H9 (cell line): ENCODE measurements at regions not wholly inside any gene's neighbourhood (a gene's known extent, or its start where the extent isn't known, plus 50 kb on each side); places are given as distances from the start of the nearest gene placed in this dataset.

Source experiments
- DNase-seq: peaks from one replicate; pipeline ENCODE4 v3.0.0-alpha.2; 2017
- H2AFZ ChIP-seq: one replicate; pipeline ENCODE4 v1.6.1; 2013; ENCODE audit warnings: mild to moderate bottlenecking, low read length, control low read depth, moderate library complexity
- H2AK5ac ChIP-seq: 2 replicates; pipeline ENCODE4 v1.6.1; 2013; ENCODE audit warnings: low read length, control low read depth, mixed read lengths; ENCODE audit not compliant: insufficient read length
- H2BK120ac ChIP-seq: one replicate; pipeline ENCODE4 v1.6.1; 2013; ENCODE audit warnings: low read depth, mild to moderate bottlenecking, low read length, control low read depth, inconsistent platforms; ENCODE audit not compliant: poor library complexity, severe bottlenecking
- H2BK12ac ChIP-seq: 2 replicates; pipeline ENCODE4 v1.6.1; 2013; ENCODE audit warnings: low read length, control low read depth, mixed read lengths, low read depth; ENCODE audit not compliant: insufficient read length
- H2BK15ac ChIP-seq: 2 replicates; pipeline ENCODE4 v1.6.1; 2013; ENCODE audit warnings: low read depth, low read length, control low read depth
- H2BK20ac ChIP-seq: one replicate; pipeline ENCODE4 v1.6.1; 2013; ENCODE audit warnings: low read depth, mild to moderate bottlenecking, low read length, control low read depth, inconsistent platforms; ENCODE audit not compliant: poor library complexity, severe bottlenecking
- H2BK5ac ChIP-seq: 2 replicates; pipeline ENCODE4 v1.6.1; 2013; ENCODE audit warnings: low read length, control low read depth, mixed read lengths; ENCODE audit not compliant: insufficient read length
- H3K14ac ChIP-seq: 2 replicates; pipeline ENCODE4 v1.6.1; 2013; ENCODE audit warnings: low read length, control low read depth; ENCODE audit not compliant: insufficient read depth
- H3K18ac ChIP-seq: 2 replicates; pipeline ENCODE4 v1.6.1; 2013; ENCODE audit warnings: low read depth, mild to moderate bottlenecking, mixed read lengths, low read length, control low read depth; ENCODE audit not compliant: insufficient read length
- H3K23ac ChIP-seq: 2 replicates; pipeline ENCODE4 v1.6.1; 2013; ENCODE audit warnings: low read length, control low read depth, mixed read lengths, low read depth; ENCODE audit not compliant: insufficient read length
- H3K23me2 ChIP-seq: 2 replicates; pipeline ENCODE4 v1.6.1; 2013; ENCODE audit warnings: low read depth, mild to moderate bottlenecking, mixed read lengths, low read length, control low read depth; ENCODE audit not compliant: insufficient read length, poor library complexity, severe bottlenecking
- H3K27ac ChIP-seq: 2 replicates; pipeline ENCODE4 v1.5.1; 2013; ENCODE audit warnings: low read length, control low read depth, mixed read lengths, low read depth; ENCODE audit not compliant: insufficient read length
- H3K27me3 ChIP-seq: 2 replicates; pipeline ENCODE4 v1.6.1; 2013; ENCODE audit warnings: low read length, control low read depth, inconsistent platforms; ENCODE audit not compliant: insufficient read depth
- H3K4ac ChIP-seq: 2 replicates; pipeline ENCODE4 v1.6.1; 2013; ENCODE audit warnings: low read depth, mild to moderate bottlenecking, control low read depth, inconsistent platforms, low read length, moderate library complexity
- H3K4me1 ChIP-seq: 2 replicates; pipeline ENCODE4 v1.6.1; 2013; ENCODE audit warnings: low read length, control low read depth, inconsistent platforms; ENCODE audit not compliant: insufficient read depth
- H3K4me2 ChIP-seq: 2 replicates; pipeline ENCODE4 v1.6.1; 2013; ENCODE audit warnings: low read length, control low read depth, mixed read lengths; ENCODE audit not compliant: insufficient read length, insufficient read depth
- H3K56ac ChIP-seq: 2 replicates; pipeline ENCODE4 v1.6.1; 2013; ENCODE audit warnings: low read depth, mild to moderate bottlenecking, mixed read lengths, low read length, control low read depth; ENCODE audit not compliant: insufficient read length
- H3K79me1 ChIP-seq: 2 replicates; pipeline ENCODE4 v1.6.1; 2013; ENCODE audit warnings: low read depth, mild to moderate bottlenecking, moderate library complexity, low read length, control low read depth, inconsistent platforms; ENCODE audit not compliant: insufficient read depth, poor library complexity, severe bottlenecking
- H3K79me2 ChIP-seq: 2 replicates; pipeline ENCODE4 v1.6.1; 2013; ENCODE audit warnings: low read length, control low read depth, inconsistent platforms; ENCODE audit not compliant: insufficient read depth
- H3K9ac ChIP-seq: 2 replicates; pipeline ENCODE4 v1.6.1; 2013; ENCODE audit warnings: low read length, control low read depth, mixed read lengths; ENCODE audit not compliant: insufficient read length; ENCODE audit errors: extremely low read depth
- H3K9me3 ChIP-seq: one replicate; pipeline ENCODE4 v1.6.1; 2013; ENCODE audit warnings: low read depth, low read length, inconsistent platforms; ENCODE audit not compliant: control insufficient read depth
- H3T11ph ChIP-seq: one replicate; pipeline ENCODE4 v1.6.1; 2013; ENCODE audit warnings: mild to moderate bottlenecking, low read length, control low read depth, inconsistent platforms
- H4K20me1 ChIP-seq: one replicate; pipeline ENCODE4 v1.6.1; 2013; ENCODE audit not compliant: control insufficient read depth, insufficient read length, insufficient read depth
- H4K5ac ChIP-seq: 2 replicates; pipeline ENCODE4 v1.6.1; 2013; ENCODE audit warnings: low read depth, mild to moderate bottlenecking, mixed read lengths, low read length, control low read depth; ENCODE audit not compliant: insufficient read length
- H4K8ac ChIP-seq: replicated peaks from 2 replicates; pipeline ENCODE4 v1.6.1; 2013; ENCODE audit warnings: low read length, control low read depth, mixed read lengths, low read depth; ENCODE audit not compliant: insufficient read length
- H4K91ac ChIP-seq: 2 replicates; pipeline ENCODE4 v1.6.1; 2013; ENCODE audit warnings: low read depth, mild to moderate bottlenecking, moderate library complexity, mixed read lengths, low read length, control low read depth; ENCODE audit not compliant: insufficient read length
- H3K27ac Mint-ChIP-seq, 3 experiments: 2 replicates in 2 of 3; 3 replicates in 1 of 3; pipeline ENCODE4 v1.8.0; 2020 to 2021; ENCODE audit warnings: mixed read lengths in 3 of 3, mild to moderate bottlenecking in 1 of 3, moderate library complexity in 1 of 3
- H3K27me3 Mint-ChIP-seq: 2 replicates; pipeline ENCODE4 v1.8.0; 2021; ENCODE audit warnings: low read depth, mild to moderate bottlenecking, moderate library complexity, mixed read lengths
- H3K36me3 Mint-ChIP-seq, 3 experiments: 2 replicates in 2 of 3; 3 replicates in 1 of 3; pipeline ENCODE4 v1.8.0; 2020 to 2021; ENCODE audit warnings: low read depth in 3 of 3, mixed read lengths in 3 of 3; ENCODE audit not compliant: insufficient read depth in 1 of 3
- H3K4me1 Mint-ChIP-seq, 2 experiments: 2 replicates each; pipeline ENCODE4 v1.8.0; 2020; ENCODE audit warnings: mixed read lengths in 2 of 2
- H3K4me3 Mint-ChIP-seq, 2 experiments: 2 replicates in 1 of 2; 3 replicates in 1 of 2; pipeline ENCODE4 v1.8.0; 2020 to 2021; ENCODE audit warnings: mild to moderate bottlenecking in 2 of 2, mixed read lengths in 2 of 2, moderate library complexity in 1 of 2
- H3K9me3 Mint-ChIP-seq, 2 experiments: 2 replicates in 1 of 2; 3 replicates in 1 of 2; pipeline ENCODE4 v1.8.0; 2020; ENCODE audit warnings: mild to moderate bottlenecking in 2 of 2, mixed read lengths in 2 of 2, moderate library complexity in 1 of 2
- CTCF ChIP-seq: fragments of 200-600 bp; sonication (generic); conservative IDR thresholded peaks from 3 replicates; pipeline ENCODE4 v1.8.0; 2021; ENCODE audit warnings: antibody characterized with exemption, mild to moderate bottlenecking
- WGBS: extraction: QIAGEN DNeasy Blood & Tissue Kit; methylation state at CpG from one replicate; pipeline ENCODE4 v1.1.7; 2013; ENCODE audit warnings: missing lambda C conversion rate, low lambda C conversion rate, mixed read lengths; ENCODE audit not compliant: insufficient read length; ENCODE audit errors: extremely low coverage; 5-methylcytosine and 5-hydroxymethylcytosine counted together

- TF ChIP-seq CTCF, result no peak
- Histone ChIP-seq H3K27me3 (no peaks in the 10 kb centered on the region), H4K20me1 (no peaks in the 10 kb centered on the region), H2BK20ac (no peak overlapping the region), H2BK12ac (no peak overlapping the region), H3K9ac (no peak overlapping the region), H2BK5ac (no peak overlapping the region), H3K79me1 (no peaks in the 10 kb centered on the region), H2AK5ac (no peak overlapping the region), H2BK120ac (no peak overlapping the region), H3K56ac (no peak overlapping the region), H4K5ac (no peak overlapping the region), H3K4ac (no peak overlapping the region), H3K27ac (no peak overlapping the region), H3K4me2 (no peak overlapping the region), H3K23ac (no peak overlapping the region), H3K23me2 (no peaks in the 10 kb centered on the region), H3K18ac (no peak overlapping the region), H2BK15ac (no peak overlapping the region), H3T11ph (no peak overlapping the region), H4K91ac (no peak overlapping the region), H3K14ac (no peak overlapping the region), H2AFZ (no peak overlapping the region), H4K8ac (no peak overlapping the region), H3K4me1 (no peaks in the 10 kb centered on the region), H3K79me2 (no peaks in the 10 kb centered on the region), H3K9me3 (no peaks in the 10 kb centered on the region)
- peaks cover 0 to 1% of the 10 kb centered on the region in 2 experiments; a peak in 1 of 5 replicates for H3K9me3 Mint-ChIP-seq
- DNase-seq, result no peak
- peaks cover 12 to 14% of the 10 kb centered on the region in 2 experiments for H3K4me1 Mint-ChIP-seq
- no peak overlapping the region for H3K27ac Mint-ChIP-seq
- H3K4me3 Mint-ChIP-seq, result no peak overlapping the region
- peaks cover 11% of the 10 kb centered on the region for H3K27me3 Mint-ChIP-seq
- WGBS, result no CpG with 5 or more reads among the region's 4 CpGs
- H3K36me3 Mint-ChIP-seq, result no peaks in the 10 kb centered on the region
These were observed 68.9 kb upstream of the NCK2 start for GRCh38 chr2:105675841-105676240.
